Activated CD4-positive, alpha-beta memory T cell treated with anti-CD3 and anti-CD28 coated beads for 36 hours (primary cell): ENCODE measurements at regions not wholly inside any gene's neighbourhood (a gene's known extent, or its start where the extent isn't known, plus 50 kb on each side); places are given as distances from the start of the nearest gene placed in this dataset.
A peak's percentile ranks its signal among the peaks of the same experiment; 100 is the strongest.
"Not testable (repeated sequence)": the region's sequence is repeated elsewhere in the genome, so short reads cannot be mapped to it uniquely, and the experiment has no call there.

Experiments used
- CTCF ChIA-PET: fragments of 350-600 bp; sonication (Branson Sonifier 250); formaldehyde crosslinking; loops from one replicate; lab custom pipeline; 2021; ENCODE audit warnings: antibody characterized with exemption, inconsistent platforms; lab: Charles Lee
- POLR2A ChIA-PET: fragments of 350-600 bp; sonication (Branson Sonifier 250); formaldehyde crosslinking; loops from one replicate; lab custom pipeline; 2021; ENCODE audit warnings: antibody characterized with exemption; lab: Charles Lee
- DNase-seq: peaks from one replicate; pipeline ENCODE4 v3.0.0-alpha.2; 2020
- H3K27ac Mint-ChIP-seq: one replicate; pipeline ENCODE4 v1.8.0; 2021; ENCODE audit warnings: mixed read lengths
- H3K27me3 Mint-ChIP-seq: one replicate; pipeline ENCODE4 v1.8.0; 2021; ENCODE audit warnings: mixed read lengths
- H3K36me3 Mint-ChIP-seq: one replicate; pipeline ENCODE4 v1.8.0; 2021; ENCODE audit warnings: mixed read lengths
- H3K4me1 Mint-ChIP-seq: one replicate; pipeline ENCODE4 v1.8.0; 2021; ENCODE audit warnings: low read depth, mixed read lengths
- H3K4me3 Mint-ChIP-seq: one replicate; pipeline ENCODE4 v1.8.0; 2021; ENCODE audit warnings: mild to moderate bottlenecking, mixed read lengths
- H3K9me3 Mint-ChIP-seq: one replicate; pipeline ENCODE4 v1.8.0; 2021; ENCODE audit warnings: mixed read lengths
- intact Hi-C: fragments of 100-400 bp; cut with micrococcal nuclease; formaldehyde crosslinking; loops from one replicate; pipeline ENCODE4 v1.15.1; 2023

DNA sequence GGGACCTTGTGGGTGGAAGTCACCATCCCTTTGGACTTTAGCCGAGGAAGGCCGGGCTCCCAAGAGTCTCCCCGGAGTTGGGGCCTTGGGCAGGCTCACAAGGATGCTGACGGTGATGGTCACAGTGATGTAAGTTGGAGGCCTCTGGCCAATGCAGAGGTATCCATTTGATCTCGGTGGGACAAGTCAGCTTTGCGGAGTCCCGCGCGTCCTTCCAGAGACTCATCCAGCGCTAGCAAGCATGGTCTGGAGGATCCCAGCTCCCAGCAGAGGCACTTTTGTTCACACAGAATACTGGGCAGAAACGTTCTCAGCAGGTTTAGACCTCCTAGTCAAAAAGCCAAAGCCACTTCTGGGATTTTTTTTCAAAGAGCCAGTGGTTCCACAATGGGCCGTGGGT is 103.8 kb upstream of the ANKRD30BL start:
- intact Hi-C loops, H3K9me3 Mint-ChIP-seq: not testable (repeated sequence)

GRCh38 chr2:132267105-132267497 is 105.3 kb upstream of the ANKRD30BL start:
- H3K4me1 Mint-ChIP-seq, result no peaks in the 10 kb centered on the region
- intact Hi-C loops, result no loop called here
- H3K4me3 Mint-ChIP-seq, result no peak overlapping the region
- H3K27ac Mint-ChIP-seq, result no peak overlapping the region
- H3K27me3 Mint-ChIP-seq, result no peaks in the 10 kb centered on the region
- DNase-seq, result no peak
- ChIA-PET POLR2A (no interaction called here), CTCF (no interaction called here)
- H3K9me3 Mint-ChIP-seq, result no peaks in the 10 kb centered on the region
- no peaks in the 10 kb centered on the region for H3K36me3 Mint-ChIP-seq

More for the DNA sequence above, 103.8 kb upstream of the ANKRD30BL start:
- H3K27me3 Mint-ChIP-seq, H3K36me3 Mint-ChIP-seq, H3K4me1 Mint-ChIP-seq, CTCF ChIA-PET, H3K4me3 Mint-ChIP-seq, H3K27ac Mint-ChIP-seq, POLR2A ChIA-PET, DNase-seq: not testable (repeated sequence)

DNA sequence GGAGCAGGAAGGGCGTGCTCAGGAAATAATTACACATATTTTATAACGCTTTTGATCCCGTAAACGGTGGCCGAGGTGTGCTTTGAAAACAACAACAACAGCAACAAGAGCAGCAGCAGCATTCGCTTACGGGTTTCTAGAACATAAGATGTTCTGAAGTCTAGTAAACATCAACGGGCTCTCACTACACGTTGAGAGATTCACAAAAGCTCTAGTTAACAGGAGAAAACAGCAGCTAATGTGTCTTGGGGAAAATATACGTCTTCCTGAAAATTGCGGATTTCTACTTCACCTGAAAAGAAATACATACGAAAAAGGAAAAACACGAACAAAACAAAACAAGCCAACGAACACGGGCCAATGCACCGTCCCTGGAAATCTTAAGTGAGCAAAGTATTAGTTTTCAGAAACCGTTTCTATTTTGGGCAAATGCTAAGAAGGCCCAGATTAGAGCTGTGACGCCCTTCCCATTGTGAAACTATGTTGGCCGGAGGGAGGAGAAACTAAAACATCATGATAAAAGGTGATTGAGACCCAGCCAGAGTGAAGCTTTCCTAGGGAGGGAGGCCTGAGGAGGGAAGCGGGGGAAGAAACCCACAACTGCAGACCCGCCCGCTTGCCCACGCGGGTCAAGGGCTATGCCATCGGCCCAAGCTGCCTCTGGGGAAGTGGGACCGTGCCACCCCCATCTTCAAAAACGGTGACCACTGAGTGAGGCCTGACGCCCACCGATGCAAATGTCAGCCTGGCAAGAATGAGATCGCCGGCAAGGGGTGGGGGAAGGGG is 105.9 kb upstream of the ANKRD30BL start:
- intact Hi-C loops, H3K4me1 Mint-ChIP-seq, H3K27me3 Mint-ChIP-seq, H3K4me3 Mint-ChIP-seq, H3K36me3 Mint-ChIP-seq, POLR2A ChIA-PET, H3K9me3 Mint-ChIP-seq, DNase-seq, CTCF ChIA-PET, H3K27ac Mint-ChIP-seq: not testable (repeated sequence)

DNA sequence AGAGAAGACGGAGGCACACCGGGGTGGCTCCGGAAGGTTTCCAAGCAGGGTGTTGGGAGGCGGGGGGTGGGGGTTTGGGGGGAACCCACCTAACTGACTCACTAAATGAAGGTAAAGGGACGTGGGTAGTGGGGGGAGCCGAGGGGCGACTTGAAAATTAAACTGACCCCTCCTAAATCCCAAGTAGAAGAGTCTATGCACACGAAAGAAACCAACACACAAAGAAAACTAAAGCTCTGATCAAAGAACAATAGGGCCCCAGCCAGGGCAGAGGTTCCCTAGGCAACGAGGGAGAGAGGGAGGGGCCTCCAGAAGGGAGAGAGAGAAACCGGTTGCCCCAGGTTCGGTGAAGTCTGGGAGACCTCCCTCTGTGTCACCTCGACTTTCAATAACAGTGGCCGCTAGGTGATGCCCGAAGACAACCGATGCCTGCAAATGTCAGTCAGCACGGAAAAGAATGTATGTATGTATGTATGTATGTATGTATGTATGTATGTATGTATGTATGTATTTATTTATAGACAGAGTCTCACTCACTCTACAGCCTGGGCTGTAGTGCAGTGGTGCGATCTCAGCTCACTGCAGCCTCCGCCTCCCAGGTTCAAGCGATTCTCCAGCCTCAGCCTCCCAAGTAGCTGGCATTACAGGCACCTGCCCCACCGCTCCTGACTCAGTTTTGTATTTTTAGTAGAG is 106.7 kb upstream of the ANKRD30BL start:
- CTCF ChIA-PET, result interaction anchor here (0.6 kb wide), 1 partner anchor 846 kb away, joined by 3 read pairs; no protein-coding TSS in a partner anchor
- H3K27me3 Mint-ChIP-seq, POLR2A ChIA-PET, H3K4me1 Mint-ChIP-seq, intact Hi-C loops, H3K9me3 Mint-ChIP-seq, H3K36me3 Mint-ChIP-seq, H3K27ac Mint-ChIP-seq, H3K4me3 Mint-ChIP-seq: not testable (repeated sequence)
- DNase-seq, result peak; percentile 65

GRCh38 chr2:132268977-132269523 is 107.3 kb upstream of the ANKRD30BL start:
- Mint-ChIP-seq H3K4me1 (no peaks in the 10 kb centered on the region), H3K27me3 (no peaks in the 10 kb centered on the region), H3K4me3 (no peak overlapping the region), H3K27ac (no peak overlapping the region), H3K9me3 (no peaks in the 10 kb centered on the region), H3K36me3 (no peaks in the 10 kb centered on the region)
- ChIA-PET CTCF (interaction anchor here (0.6 kb wide), 1 partner anchor 847 kb away, joined by 3 read pairs; no protein-coding TSS in a partner anchor), POLR2A (no interaction called here)
- no peak for DNase-seq
- intact Hi-C loops, result no loop called here

- ChIA-PET CTCF (no interaction called here), POLR2A (no interaction called here)
- DNase-seq, result no peak
- Mint-ChIP-seq H3K36me3 (no peaks in the 10 kb centered on the region), H3K4me3 (no peak overlapping the region), H3K27me3 (no peaks in the 10 kb centered on the region), H3K9me3 (no peaks in the 10 kb centered on the region), H3K27ac (no peak overlapping the region), H3K4me1 (no peaks in the 10 kb centered on the region)
- intact Hi-C loops, result no loop called here
Observed at GRCh38 chr2:132270255-132270654, 108.5 kb upstream of the ANKRD30BL start.

DNA sequence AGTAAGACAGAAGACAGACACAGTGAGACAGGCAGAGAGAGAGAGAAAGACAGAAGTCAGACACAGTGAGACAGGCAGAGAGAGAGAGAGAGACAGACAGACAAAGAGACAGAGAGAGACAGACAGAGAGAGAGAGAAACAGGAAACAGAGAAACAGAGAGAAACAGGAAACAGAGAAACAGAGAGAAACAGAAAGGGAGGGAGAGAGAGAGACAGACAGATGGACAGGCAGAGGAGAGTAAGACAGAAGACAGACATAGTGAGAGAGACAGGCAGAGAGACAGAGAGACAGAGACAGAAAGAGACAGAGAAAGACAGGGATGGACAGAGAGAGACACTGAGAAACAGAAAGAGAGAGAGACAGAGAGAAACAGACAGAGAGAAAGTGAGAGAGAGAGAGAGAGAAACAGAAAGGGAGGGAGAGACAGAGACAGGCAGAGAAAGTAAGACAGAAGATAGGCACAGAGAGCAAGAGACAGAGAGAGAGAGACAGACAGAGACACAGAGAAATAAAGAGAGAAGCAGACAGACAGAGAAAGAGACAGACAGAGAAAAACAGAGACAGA is 109.3 kb upstream of the ANKRD30BL start:
- ChIA-PET POLR2A (no interaction called here), CTCF (no interaction called here)
- no peak for DNase-seq
- Mint-ChIP-seq H3K4me1 (no peaks in the 10 kb centered on the region), H3K4me3 (no peak overlapping the region), H3K9me3 (peaks cover 2% of the 10 kb centered on the region), H3K36me3 (no peaks in the 10 kb centered on the region), H3K27ac (no peak overlapping the region), H3K27me3 (no peaks in the 10 kb centered on the region)
- intact Hi-C loops, result no loop called here

GRCh38 chr2:132271794-132272193 is 110.0 kb upstream of the ANKRD30BL start:
- H3K4me3 Mint-ChIP-seq, H3K27me3 Mint-ChIP-seq, H3K36me3 Mint-ChIP-seq, H3K9me3 Mint-ChIP-seq, H3K27ac Mint-ChIP-seq, intact Hi-C loops, DNase-seq, POLR2A ChIA-PET, CTCF ChIA-PET, H3K4me1 Mint-ChIP-seq: not testable (repeated sequence)

DNA sequence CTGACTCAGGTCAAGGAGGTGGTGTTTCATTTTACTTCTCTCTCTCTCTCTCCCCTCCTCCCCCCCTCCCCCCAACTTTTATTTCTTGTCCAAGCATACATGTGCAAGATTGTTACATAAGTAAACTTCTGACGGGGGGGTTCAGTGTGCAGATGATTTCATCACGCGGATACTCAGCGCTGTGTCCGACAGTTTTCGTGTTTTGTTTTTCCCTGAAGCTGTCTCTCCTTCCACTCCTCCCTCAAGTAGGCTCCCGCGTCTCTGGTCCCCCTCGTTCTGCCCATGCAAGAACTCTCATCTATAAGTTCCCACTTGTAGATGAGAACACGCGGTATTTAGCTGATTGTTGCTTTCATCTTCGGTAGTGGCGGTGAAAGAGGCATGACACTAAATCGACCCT is 111.0 kb upstream of the ANKRD30BL start:
- CTCF ChIA-PET, result no interaction called here
- intact Hi-C loops, result no loop called here
- H3K9me3 Mint-ChIP-seq, result peaks cover 11% of the 10 kb centered on the region
- H3K4me1 Mint-ChIP-seq, result no peaks in the 10 kb centered on the region
- no peaks in the 10 kb centered on the region for H3K36me3 Mint-ChIP-seq
- POLR2A ChIA-PET, result no interaction called here
- no peak overlapping the region for H3K27ac Mint-ChIP-seq
- H3K4me3 Mint-ChIP-seq, result no peak overlapping the region
- DNase-seq, result no peak
- H3K27me3 Mint-ChIP-seq, result no peaks in the 10 kb centered on the region

DNA sequence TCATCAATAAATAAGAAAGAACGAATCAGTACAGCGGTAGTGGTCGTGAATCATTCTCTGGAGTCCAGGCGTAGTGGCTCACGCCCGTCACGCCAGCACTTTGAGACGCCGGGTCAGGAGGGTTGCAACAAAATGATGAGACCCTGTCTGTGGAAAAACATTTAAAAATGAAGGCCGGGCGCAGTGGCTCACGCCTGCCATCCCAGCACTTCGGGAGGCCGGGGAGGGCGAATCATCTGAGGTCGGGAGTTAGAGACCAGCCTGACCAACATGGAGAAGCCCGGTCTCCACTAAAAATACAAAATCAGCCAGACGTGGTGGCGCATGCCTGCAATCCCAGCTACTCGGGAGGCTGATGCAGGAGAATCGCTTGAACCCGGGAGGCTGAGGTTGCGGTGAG is 111.8 kb upstream of the ANKRD30BL start:
- DNase-seq, H3K27me3 Mint-ChIP-seq, H3K4me3 Mint-ChIP-seq, H3K36me3 Mint-ChIP-seq, POLR2A ChIA-PET, intact Hi-C loops, CTCF ChIA-PET, H3K27ac Mint-ChIP-seq, H3K4me1 Mint-ChIP-seq: not testable (repeated sequence)
- H3K9me3 Mint-ChIP-seq, result peaks cover 14% of the 10 kb centered on the region

- intact Hi-C loops, result no loop called here
- Mint-ChIP-seq H3K27me3 (no peaks in the 10 kb centered on the region), H3K27ac (no peak overlapping the region), H3K36me3 (no peaks in the 10 kb centered on the region), H3K4me3 (no peak overlapping the region), H3K9me3 (peaks cover 14% of the 10 kb centered on the region), H3K4me1 (no peaks in the 10 kb centered on the region)
- ChIA-PET CTCF (no interaction called here), POLR2A (no interaction called here)
- no peak for DNase-seq
Observed at GRCh38 chr2:132274000-132274399, 112.2 kb upstream of the ANKRD30BL start.

DNA sequence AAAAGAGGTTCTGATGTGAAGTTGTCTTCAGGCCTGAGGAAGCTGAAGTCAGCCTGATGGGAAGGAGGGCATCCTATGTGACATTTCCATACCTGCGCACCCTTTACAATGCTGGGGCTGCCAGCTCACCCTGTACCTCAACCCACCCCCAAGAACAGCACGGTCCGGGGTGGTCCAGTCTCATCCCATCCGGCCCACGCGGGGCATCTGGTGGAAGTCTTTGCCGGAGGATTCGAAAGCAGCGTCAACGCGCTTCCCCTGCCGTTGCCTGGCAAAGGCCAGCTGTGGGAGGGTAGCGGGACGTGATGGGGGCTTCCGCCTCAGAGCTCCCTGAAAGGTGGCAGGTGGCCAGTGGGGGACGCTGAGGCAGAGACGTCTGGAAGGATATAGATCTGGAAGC is 113.6 kb upstream of the ANKRD30BL start:
- Mint-ChIP-seq H3K4me1 (no peaks in the 10 kb centered on the region), H3K36me3 (no peaks in the 10 kb centered on the region), H3K9me3 (peaks cover 14% of the 10 kb centered on the region), H3K27me3 (no peaks in the 10 kb centered on the region), H3K4me3 (no peak overlapping the region), H3K27ac (no peak overlapping the region)
- DNase-seq, result no peak
- intact Hi-C loops, result no loop called here
- ChIA-PET CTCF (no interaction called here), POLR2A (no interaction called here)
